ENCODE measurements at regions not wholly inside any gene's neighbourhood (a gene's known extent, or its start where the extent isn't known, plus 50 kb on each side); places are given as distances from the start of the nearest gene placed in this dataset.

DNA sequence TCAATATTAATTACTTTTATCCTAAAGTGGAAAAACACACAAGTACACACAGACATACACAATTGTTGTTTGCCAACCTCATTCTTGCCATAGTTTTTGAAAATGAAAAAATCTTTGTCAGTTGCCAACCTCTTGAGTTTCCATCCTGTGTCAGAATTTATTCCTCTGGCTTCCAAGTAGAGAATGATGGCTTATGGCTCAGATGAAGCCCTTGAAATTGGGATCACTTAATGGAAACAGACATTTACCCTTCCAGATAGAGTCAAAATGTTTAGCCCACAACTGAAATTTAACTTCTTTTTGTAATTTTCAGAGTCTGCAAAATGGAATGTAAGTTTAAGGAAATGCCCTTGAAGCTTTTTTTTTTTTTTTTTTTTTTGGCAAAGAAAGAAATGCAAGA, 321.6 kb upstream of the TNP1 start:
- H3K4me3 ChIP-seq (ENCODE audit: low read depth, low read length), result no peak overlapping the region
- TF ChIP-seq, protein P1, sequence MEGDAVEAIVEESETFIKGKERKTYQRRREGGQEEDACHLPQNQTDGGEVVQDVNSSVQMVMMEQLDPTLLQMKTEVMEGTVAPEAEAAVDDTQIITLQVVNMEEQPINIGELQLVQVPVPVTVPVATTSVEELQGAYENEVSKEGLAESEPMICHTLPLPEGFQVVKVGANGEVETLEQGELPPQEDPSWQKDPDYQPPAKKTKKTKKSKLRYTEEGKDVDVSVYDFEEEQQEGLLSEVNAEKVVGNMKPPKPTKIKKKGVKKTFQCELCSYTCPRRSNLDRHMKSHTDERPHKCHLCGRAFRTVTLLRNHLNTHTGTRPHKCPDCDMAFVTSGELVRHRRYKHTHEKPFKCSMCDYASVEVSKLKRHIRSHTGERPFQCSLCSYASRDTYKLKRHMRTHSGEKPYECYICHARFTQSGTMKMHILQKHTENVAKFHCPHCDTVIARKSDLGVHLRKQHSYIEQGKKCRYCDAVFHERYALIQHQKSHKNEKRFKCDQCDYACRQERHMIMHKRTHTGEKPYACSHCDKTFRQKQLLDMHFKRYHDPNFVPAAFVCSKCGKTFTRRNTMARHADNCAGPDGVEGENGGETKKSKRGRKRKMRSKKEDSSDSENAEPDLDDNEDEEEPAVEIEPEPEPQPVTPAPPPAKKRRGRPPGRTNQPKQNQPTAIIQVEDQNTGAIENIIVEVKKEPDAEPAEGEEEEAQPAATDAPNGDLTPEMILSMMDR (IDR thresholded peaks at IDR 0.05; ENCODE audit: insufficient read depth, low read length, poor library complexity, severe bottlenecking), result no peak
- DNase-seq (ENCODE audit: low read depth), result no peak
- no peaks in the 10 kb centered on the region for H3K27me3 ChIP-seq (ENCODE audit: control insufficient read depth, insufficient read depth, low read length)
- H3K36me3 ChIP-seq (ENCODE audit: control insufficient read depth, insufficient read depth, low read length), result no peaks in the 10 kb centered on the region

DNA sequence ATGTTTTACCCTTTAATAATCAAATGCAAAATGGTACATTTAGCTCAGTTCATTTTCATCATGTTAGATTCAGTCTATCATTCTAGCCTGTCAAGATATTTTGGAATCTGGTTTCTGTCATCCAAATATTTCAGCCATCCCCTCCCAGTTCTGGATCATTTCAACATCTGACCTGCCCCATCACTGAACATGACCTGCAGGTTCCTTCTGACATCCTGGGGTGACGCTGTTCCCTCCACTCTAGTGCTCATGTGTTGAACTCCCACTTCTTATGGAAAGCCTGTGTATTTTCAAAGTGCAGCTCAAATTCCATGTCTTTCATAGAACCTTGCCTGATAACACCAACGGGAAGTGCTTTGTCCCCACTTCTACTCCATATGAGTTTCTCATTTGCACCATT, 320.0 kb upstream of the TNP1 start:
- no peak for DNase-seq (ENCODE audit: low read depth)
- no peaks in the 10 kb centered on the region for H3K36me3 ChIP-seq (ENCODE audit: control insufficient read depth, insufficient read depth, low read length)
- H3K4me3 ChIP-seq (ENCODE audit: low read depth, low read length), result no peak overlapping the region
- TF ChIP-seq, protein P1 (IDR thresholded peaks at IDR 0.05; ENCODE audit: insufficient read depth, low read length, poor library complexity, severe bottlenecking), result no peak
- H3K27me3 ChIP-seq (ENCODE audit: control insufficient read depth, insufficient read depth, low read length), result no peaks in the 10 kb centered on the region

DNA sequence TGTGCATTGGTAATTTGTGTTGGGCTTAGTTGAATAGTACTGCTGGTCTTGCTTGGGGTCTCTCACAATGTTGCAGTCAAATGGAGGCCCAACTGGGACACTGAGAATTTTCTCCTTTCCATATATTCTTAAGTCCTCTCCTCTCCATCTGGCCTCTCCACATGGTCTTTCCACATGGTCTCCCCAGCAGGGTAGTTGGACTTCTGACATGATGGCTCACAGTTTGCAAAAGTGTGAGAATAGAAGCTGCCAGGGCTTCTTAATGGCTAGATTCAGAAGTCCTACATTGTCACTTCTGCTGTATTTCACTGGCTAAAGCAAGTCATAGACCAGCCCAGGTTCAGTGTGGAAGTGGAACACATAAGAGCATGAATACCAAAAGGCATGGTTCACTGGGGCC, 318.5 kb upstream of the TNP1 start:
- Histone ChIP-seq H3K36me3 (ENCODE audit: control insufficient read depth, insufficient read depth, low read length) (no peaks in the 10 kb centered on the region), H3K27me3 (ENCODE audit: control insufficient read depth, insufficient read depth, low read length) (no peaks in the 10 kb centered on the region), H3K4me3 (ENCODE audit: low read depth, low read length) (no peak overlapping the region)
- TF ChIP-seq, protein P1 (IDR thresholded peaks at IDR 0.05; ENCODE audit: insufficient read depth, low read length, poor library complexity, severe bottlenecking), result no peak
- no peak for DNase-seq (ENCODE audit: low read depth)

DNA sequence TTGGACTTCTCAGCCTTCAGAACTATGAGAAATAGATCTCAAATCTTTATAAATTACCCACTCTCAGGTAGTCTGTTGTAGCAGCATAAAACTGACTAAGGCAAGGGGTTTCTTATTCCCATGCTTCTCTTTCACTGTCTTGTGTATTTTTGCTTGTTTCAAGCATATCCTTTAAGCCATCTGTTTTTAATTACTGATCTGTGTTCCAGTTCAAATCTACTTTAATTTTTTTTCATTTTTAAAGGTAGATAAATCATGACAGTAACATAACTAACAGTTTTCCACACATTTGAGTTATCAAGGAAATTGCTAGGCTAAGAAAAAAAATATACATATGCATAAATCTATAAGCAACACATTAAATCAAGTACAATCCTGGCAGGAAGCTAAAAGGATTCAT, 317.9 kb upstream of the TNP1 start:
- Histone ChIP-seq H3K36me3 (ENCODE audit: control insufficient read depth, insufficient read depth, low read length) (no peaks in the 10 kb centered on the region), H3K27me3 (ENCODE audit: control insufficient read depth, insufficient read depth, low read length) (no peaks in the 10 kb centered on the region), H3K4me3 (ENCODE audit: low read depth, low read length) (no peak overlapping the region)
- TF ChIP-seq, protein P1 (IDR thresholded peaks at IDR 0.05; ENCODE audit: insufficient read depth, low read length, poor library complexity, severe bottlenecking), result no peak
- DNase-seq (ENCODE audit: low read depth), result no peak

DNA sequence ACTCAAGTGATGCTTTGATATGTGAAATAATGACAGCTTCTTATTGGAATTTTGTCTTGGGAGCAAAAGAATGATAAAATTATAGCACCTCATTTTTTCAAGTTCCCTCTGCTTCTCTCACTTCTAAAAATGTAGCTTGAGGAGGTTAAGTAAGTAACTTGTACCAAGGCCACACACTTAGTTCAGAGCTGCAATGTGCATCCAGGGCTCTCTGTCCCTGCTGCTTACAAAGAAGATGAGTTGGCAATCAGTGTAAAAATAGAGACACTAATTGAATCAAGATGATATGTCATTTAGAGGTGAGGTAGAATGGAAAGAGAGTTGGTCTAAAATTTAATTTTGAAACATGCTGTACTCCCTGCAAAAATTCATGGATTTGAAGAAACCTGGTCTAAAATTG, 312.0 kb upstream of the TNP1 start:
- Histone ChIP-seq H3K27me3 (ENCODE audit: control insufficient read depth, insufficient read depth, low read length) (no peaks in the 10 kb centered on the region), H3K36me3 (ENCODE audit: control insufficient read depth, insufficient read depth, low read length) (no peaks in the 10 kb centered on the region), H3K4me3 (ENCODE audit: low read depth, low read length) (no peak overlapping the region)
- DNase-seq (ENCODE audit: low read depth), result no peak
- TF ChIP-seq, protein P1 (IDR thresholded peaks at IDR 0.05; ENCODE audit: insufficient read depth, low read length, poor library complexity, severe bottlenecking), result no peak

DNA sequence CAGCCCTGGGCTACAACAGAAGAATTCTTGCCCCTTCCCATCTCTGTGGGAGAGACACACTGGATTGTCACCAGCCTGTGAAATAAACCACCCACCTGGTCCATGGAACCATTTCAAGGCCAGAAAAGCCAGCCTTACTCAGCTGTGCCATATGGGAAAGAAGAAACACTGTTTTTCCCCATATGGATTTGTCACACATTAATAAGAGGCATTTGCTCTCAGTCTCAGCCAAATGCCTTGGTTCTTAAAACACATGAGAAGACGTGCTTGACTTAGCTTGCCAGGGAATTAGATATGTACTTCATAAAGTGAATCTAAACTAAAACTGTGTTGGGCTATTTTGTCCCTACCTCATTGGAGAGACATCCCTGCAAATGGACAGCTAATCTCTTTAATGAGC, 308.6 kb upstream of the TNP1 start:
- DNase-seq (ENCODE audit: low read depth), result no peak
- TF ChIP-seq, protein P1 (IDR thresholded peaks at IDR 0.05; ENCODE audit: insufficient read depth, low read length, poor library complexity, severe bottlenecking), result no peak
- H3K27me3 ChIP-seq (ENCODE audit: control insufficient read depth, insufficient read depth, low read length), result no peaks in the 10 kb centered on the region
- H3K36me3 ChIP-seq (ENCODE audit: control insufficient read depth, insufficient read depth, low read length), result no peaks in the 10 kb centered on the region
- no peak overlapping the region for H3K4me3 ChIP-seq (ENCODE audit: low read depth, low read length)
